ENCODE measurements at regions not wholly inside any gene's neighbourhood (a gene's known extent, or its start where the extent isn't known, plus 50 kb on each side); places are given as distances from the start of the nearest gene placed in this dataset.
A peak's percentile ranks its signal among the peaks of the same experiment; 100 is the strongest.

DNA sequence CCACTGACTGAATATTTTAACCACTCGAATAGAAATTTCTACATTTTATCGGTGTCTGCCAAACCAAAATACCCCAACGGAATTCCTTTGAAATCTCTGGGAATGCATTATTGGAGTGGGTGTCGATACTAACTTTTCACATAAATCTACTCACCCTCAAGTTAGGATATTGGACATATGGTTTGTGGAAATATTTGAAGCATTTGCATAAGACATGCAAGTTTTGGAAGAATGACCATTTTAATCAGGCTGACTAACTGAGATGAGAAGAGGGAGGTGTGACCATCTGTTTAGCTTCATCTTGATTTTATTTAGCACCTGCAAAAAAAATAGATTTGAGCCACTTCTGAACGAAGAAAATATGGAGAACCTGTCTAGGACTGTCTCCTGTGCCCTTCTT is 61.2 kb downstream of the KLF6 start:
- DNase-seq (ENCODE audit: low read depth) = no peak

DNA sequence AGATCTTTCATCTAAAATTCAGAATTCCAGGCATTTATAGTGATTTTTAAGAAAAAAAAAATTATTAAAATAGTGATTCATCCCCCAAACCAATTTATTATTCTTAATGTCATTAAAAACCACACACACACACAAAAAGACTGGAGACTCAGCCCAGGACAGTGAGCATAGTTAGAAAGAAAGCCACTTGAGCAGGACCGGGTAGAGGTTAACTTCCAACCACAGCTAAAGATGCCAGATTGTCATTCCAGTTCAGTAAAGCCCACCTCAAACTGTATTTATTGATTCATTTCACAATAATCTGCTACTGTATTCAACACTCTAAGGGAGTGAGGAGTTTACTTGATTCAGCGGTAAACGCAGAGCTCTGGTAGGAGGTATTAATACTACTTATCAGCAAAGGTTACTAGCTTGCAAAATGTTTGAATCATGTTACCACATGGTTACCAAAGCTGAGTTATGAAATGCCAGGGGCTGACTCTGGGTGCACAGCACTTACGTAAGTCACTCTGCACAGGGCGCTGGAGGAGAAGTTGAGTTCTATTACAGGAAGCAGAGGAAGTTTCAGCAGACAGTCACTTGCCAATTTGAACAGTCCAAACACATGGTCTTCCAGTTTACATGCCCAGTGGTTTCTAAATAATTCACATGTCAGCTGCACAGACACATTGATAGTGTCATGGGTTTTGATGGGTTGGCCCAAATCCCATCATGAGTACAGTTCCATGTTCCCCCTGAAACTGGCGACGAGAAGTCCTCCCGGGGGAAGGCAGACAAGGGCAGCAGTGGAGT is 64.6 kb downstream of the KLF6 start:
- DNase-seq (ENCODE audit: low read depth) = peak; percentile 72

DNA sequence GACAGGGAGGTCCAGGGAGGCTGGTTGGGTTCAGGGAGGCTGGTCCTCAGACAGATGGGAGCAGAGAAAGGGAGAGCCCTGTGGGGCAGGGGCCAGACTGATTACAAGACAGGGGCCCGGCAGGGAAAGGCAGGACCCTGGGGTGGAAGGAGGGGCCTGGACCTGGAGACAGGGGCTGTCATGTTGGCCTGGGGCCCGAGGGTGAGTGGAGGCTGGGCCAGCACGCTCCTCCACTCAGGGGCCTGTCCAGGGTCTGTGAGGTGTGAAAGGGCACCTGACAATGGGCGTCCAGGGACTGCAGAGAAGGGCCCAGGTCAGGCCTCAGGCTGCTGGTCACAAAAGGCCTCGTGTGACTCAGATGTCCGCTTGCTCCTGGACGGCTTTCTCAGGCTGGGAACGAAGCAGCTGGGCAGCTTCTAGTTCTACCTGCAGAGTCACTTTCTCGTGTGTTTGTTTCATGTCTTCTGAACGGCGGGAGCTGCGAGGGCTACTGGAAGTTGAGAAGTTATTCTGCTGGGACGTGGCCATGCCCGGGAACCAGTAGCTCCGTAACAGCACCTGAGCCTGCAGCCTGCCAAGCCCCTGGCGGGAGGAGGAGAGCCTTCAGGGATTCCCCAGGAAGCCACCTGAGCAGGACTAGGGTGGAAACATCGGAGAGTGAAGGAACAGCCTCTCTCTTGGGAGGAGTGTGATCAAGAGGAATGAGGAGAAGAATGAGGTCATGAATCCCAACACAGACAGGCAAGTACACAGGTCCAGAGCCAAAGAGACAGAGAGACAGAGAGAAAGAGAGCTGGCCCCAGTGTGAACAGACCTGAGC is 65.8 kb downstream of the KLF6 start:
- no peak for DNase-seq (ENCODE audit: low read depth)

DNA sequence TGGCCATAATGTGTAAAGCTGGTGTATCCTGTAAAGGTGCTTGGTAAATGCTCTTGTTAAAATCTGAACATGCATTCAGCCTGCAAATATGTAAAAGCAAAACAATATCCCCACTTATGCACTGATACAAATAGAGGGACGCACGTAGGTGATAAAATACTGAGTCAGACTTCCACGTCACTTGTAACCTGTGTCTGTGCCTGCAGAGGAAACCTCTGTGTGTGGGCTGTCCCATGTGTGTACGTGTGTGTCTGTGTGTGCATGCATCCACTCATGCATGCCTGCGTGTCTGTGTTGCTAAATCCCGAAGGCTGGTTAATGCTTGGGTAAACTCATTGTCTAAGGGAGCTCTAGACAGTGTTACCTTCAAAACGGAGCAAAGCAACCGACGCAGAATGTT is 68.9 kb downstream of the KLF6 start:
- DNase-seq (ENCODE audit: low read depth) = peak; percentile 36

DNA sequence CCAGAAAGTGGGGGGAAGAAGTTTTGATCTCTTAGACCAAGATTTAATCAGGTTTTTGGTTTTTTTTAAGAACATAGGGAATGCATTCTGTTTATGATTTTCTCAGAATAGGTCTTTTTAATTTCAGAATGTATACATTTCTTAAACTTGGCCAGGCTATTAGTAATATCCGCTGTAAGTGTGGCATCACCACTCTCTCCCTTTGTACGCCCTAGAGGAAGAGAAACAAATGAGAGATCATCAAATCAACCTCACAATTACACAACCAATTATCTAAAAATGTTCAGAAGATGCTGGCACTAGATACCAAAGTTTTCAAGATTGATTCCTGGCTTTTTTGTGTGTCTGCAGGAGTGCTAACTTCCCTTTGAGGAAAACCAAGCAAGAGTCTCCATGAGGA is 70.0 kb downstream of the KLF6 start:
- DNase-seq (ENCODE audit: low read depth) = no peak

DNA sequence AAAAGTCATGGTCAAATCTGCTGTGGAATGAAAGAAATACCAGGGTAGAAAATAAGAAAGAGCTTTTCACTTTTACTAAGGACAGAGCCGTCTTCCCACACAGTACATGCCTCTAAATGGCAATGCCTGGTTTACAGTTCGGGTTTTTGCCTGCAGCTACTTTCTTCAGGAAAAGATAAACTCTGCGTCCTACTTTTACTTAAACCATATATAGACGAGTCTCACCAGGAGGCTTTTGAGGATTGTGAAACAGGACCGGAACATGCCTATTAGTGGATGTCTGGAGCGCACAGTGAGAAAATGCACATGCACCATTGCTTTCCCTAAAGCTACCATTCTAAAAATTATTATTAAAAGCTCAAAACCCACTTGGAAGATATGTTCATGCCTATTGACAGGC is 70.5 kb downstream of the KLF6 start:
- no peak for DNase-seq (ENCODE audit: low read depth)

DNA sequence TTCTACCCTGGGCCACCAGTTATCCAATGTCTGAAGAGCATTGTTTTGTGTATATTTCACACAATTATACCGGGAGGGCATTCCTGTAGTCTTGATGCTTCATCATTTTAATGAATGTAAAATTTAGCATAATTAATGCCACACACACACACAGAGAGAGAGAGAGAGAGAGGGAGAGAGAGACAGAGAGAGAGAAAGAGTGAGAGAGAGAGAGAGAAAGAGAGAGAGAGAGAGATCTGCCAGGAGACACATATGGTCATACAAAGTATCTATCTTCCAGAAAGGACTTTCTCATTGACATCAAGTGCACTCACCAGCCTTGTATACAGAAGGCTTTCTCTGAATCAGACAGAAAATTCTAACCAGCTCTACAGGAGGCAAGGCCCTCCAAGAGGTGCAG is 72.3 kb downstream of the KLF6 start:
- no peak for DNase-seq (ENCODE audit: low read depth)

DNA sequence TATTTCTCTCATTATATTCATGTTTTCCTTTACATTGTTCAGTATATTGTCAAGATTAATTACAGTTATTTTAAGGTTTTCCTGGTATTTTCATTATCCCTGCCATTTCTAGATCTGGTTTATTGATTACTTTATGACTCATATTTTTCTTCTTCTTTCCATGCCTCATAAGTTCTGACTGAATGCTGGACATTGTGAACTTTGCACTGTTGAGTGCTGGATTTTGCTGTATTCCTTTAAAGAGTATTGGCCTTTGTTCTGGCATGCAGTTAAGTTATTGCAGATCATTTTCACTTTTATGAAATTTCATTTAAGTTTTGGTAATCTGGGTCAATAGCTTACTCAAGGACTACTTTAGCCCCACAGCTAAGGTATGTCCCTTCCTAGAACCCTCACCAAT is 73.1 kb downstream of the KLF6 start:
- DNase-seq (ENCODE audit: low read depth) = no peak

DNA sequence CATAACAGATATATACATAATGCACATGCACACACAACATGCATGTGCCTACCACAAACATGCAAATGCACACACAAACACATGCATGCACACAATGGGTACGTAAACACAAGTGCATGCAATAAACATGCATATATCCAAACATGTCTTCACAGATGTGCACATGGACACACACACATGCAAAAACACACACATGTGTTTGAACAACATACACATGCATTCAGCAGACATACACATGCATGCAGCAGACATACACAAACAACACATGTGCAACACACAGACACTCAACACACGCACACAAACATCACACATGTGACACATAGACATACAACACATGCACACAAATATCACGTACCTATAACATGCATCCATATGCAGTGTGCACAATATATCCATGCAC is 74.2 kb downstream of the KLF6 start:
- DNase-seq (ENCODE audit: low read depth) = no peak

DNA sequence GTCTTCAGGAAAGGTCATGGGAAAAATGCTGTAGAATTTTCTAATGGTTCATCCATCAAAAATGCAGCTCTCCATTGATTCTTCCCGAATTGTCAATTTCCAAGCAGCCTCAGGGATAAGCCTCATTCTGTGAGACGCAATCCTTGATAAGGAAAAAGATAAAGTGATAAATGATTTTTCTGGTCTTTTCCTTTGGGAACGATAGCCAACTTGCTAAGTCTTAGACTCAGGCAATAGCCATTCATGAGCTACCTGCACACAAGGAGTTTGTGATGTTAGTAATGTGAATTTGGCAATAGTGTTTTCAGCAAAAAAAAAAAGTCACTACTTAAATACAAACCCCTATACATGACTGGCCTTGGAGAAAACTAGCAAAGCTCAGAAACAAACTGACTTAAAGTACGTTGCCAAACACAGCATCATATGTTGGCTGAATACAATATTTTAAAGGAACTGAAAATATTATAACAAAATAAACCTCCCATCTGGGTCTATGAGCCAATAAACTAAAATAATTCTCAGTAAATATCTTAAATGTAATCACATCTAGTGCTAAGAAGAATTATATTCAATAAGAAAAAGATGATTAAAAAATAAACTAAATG is 75.5 kb downstream of the KLF6 start:
- no peak for DNase-seq (ENCODE audit: low read depth)

DNA sequence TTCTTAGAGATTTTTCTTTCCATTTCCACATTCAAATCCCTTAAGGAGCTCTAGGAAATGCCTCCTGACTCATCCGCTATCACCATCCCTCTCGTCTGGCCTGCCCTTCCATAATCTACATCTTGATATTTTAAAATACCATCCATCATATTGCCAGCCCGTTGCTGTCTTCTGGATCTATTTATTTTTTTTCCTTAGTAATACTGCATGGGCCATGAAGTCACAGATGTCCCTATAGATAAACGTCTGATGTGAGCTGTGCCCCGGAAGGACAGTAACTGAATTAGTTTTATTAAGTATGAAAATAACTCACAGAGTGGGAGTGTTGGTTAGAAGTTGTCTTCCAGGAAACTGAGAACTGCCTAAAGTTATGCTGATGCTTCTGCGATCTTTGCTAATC is 76.2 kb downstream of the KLF6 start:
- DNase-seq (ENCODE audit: low read depth) = no peak

DNA sequence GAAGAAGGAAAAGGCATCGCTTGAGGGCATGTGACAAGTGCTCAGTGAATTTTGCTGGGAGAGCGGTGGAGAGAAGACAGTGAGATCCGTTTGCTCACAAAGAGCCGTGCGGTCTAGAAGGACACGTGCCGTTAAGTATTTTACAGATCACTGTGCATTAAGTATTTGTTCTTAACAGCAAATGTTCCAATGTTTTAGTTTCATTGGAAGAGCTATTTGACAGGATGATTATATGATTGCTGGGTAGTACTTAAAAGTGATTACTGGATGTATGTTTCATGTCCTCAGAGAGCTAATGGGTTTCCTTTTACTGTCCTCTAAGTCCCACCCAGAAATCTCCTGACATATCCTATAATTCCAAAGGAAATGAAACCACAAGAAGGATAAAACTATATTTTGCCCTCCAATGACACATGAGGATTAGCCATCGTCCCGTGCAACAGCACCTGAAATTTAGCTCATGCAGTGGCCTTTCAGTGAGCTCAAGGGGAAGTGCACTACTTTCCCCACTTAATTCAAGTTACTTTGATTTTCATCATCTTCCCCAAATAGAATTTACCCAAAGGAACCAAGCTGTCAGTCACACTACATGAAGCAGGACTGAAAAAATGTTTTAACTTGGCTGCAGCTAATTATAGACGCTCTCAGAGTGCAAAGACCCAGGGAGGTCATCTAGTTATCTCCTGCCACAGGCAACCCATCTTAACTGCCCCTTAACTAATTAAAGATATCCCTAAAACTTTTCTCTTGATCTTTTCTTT is 80.3 kb downstream of the KLF6 start:
- DNase-seq (ENCODE audit: low read depth) = no peak

DNA sequence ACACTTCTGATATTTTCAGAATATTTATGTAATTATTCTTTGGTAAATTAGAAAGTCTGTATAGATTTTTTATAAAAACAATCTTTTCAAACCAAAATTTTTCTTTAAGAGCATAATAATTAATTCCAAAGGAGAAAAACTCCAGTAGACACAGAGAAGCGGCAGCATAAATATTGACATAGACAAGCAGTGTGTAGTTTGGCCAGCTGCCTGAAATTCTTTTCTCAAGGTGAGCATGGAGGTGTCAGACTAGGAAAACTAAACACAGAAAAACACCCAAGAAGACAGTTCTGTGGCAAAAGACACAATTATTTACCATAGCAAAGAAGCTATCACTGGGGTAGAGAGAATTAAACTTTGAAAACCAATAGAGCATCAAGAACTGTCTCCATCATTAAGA is 82.4 kb downstream of the KLF6 start:
- no peak for DNase-seq (ENCODE audit: low read depth)

DNA sequence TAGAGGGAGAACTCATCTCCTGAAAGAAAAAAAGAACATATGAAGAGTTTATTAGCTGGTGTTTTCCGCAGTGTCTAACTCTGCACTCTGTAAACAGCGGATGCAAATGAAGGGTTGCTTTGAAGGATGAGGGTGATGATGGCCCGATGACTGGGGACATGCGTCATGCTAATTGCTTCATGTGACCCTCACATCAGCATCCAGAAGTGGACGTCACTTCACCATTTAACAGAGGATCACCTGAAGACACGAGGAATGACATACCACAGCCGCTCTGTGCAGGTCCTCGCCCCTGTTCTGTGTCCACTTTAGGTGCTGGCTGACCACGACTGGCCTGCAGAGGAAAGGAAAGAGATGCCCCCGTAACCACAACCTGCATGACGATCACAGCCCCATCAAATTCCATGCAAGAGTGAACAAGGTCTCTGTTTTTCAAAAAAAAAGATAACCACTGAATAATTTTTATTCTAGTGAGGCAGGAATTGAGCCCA is 82.9 kb downstream of the KLF6 start:
- DNase-seq (ENCODE audit: low read depth) = no peak

DNA sequence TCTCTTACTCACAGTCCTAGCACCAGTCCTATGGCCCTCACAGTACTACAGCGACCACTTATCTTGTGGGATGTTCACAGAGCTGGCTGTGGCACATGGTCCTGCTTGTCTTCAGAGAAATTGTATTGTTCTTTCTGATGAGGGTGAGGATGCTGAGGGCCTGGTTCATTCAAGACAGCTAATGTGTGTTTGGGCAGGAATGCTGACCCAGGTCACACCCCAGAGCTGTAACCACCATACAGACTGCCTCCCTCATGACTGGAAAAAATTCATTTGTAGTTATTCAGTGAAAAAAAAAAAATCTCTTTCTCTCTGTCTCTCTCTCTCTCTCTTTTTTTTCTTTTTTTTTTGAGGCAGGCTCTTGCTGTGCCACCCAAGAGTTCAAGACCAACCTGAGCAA is 83.5 kb downstream of the KLF6 start:
- DNase-seq (ENCODE audit: low read depth) = no peak

DNA sequence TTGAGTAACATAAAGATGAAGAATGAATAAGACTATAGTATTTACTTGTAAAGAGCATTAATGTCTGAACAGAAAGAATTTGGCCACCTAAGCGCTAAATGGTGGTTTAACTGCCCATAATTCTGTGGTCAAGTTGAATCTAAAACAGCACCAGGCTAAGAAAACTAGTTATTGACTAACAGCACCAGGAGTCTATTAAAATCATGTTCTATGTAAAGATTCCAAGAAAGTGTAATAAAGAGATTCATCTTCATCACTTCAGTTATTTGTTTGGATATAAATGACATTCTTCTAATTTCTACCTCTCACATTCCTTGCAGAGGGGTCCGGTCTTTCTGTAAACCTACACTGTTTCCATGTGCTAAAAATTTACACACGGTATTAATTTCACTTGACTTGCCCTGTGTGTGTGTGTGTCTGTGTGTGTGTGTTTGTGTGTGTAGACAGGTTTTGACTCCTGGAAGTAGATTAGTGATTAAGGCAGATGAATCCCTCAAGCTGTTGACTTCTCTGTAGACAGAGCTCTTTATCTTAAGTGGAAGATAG is 84.4 kb downstream of the KLF6 start:
- no peak for DNase-seq (ENCODE audit: low read depth)

DNA sequence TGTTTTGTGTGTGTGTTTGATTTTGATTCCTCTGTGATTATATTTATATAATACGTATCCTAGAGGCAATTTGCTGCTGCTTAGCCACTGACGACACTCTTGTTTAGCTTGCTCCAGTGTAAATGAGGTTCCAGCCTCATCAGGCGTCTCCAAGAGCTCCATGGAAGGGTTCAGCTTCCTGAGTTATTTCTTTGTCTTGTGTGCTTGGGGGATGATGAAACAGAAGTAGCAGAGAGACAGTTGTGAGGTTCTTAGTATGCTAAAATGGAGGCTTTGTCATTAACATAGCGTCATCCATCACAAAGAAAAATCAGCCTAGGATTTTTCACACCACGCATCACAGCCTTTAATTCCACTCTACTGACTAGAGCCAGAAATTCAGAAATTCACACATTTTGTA is 85.1 kb downstream of the KLF6 start:
- no peak for DNase-seq (ENCODE audit: low read depth)

DNA sequence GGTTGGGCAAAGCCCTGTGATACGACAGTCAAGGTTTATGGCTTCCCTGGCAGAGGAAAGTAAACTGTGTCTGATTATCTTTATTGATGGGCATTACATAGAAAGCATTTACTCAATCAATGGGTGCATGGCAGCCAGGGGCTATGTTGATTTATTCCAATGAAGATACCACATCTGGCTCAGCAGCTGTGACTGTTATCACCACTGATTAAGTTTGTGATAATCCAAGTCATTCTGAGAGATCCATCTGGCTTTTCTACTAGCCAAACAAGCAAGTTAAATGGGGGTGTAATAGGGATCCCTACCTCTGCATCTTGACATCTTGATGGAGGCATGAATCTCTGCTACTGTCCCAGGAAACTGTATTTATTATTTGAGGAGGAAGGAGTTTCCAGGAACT is 86.7 kb downstream of the KLF6 start:
- no peak for DNase-seq (ENCODE audit: low read depth)

DNA sequence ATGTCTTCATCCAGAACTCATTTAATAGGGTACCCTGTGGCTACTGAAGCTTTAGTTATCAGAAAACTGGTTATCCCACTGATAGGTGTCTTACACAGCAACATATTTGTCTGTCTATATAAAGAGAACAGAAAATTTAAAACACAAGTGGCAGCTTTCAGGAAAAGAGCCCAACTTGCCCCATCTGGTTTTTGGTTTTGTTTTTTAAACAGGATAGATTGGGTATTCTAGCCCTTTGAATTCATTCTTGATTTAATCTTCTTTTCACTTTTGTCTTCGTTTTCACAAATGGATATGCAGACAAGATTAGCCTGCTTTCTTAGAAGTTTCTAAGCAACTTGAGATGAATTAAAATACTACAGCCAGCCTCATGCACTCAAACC is 91.3 kb downstream of the KLF6 start:
- DNase-seq (ENCODE audit: low read depth) = no peak

DNA sequence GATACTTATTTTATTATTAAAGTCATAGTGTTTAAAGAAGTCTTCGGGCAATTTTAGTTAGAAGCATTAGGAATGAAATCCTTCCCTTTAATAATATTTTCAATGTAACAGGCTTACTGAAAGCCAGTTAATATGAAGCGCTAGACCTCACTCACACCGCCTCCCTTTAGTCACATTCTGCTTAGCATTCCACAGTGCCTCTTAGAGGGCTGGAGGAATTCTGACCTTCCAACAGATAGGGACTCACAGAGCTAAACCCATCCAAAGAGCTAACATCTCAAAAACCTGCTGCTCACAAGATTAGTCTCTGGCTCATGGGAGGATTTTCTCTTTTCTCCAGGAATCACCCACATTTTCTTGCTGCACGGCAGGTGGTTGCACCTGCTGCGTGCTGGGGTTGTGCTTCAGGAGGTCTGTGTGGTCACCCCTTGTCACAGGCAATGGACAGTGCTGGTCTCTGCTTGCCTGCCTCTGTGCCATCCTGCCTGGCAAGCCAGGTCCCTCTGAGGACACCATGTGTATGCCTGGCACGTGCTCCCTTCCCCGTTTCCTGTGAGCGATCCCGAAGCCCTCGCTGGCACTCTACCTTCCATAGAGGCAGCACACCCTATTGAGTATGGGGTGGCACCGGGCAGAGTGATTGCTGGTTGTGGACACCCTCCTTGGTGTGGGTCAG is 91.8 kb downstream of the KLF6 start:
- DNase-seq (ENCODE audit: low read depth) = no peak

DNA sequence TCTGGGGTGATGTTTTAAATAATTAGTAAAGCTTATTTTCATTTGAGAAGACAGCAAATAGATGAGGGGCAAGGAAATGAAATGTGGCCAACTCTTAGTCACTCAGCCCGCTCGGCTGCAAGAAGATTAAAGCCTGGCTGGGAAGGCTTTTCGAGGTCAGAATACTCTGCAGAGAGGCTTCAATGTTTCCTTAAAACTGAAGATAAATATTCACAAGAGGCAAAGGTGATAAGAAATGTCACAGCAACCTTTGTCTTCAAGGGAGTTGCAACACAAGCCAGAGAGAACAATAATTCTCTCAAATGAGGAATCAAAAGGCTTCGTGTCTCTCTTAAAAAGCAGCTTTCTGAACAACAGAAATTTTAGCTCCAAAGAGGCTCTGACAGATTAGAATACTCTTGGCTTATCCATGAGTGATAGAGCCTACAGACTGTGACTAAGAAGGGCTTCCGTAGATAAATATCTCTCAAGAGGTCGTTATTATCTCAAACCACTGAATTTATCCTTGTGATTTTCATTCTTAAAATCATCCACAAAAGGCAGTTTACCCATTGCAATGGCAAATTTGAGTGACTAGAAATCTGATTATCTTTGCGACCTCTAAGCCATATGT is 92.5 kb downstream of the KLF6 start:
- no peak for DNase-seq (ENCODE audit: low read depth)

Measured in non-pigmented ciliary epithelial cell (primary cell).